NB4 (cell line): ENCODE measurements at regions not wholly inside any gene's neighbourhood (a gene's known extent, or its start where the extent isn't known, plus 50 kb on each side); places are given as distances from the start of the nearest gene placed in this dataset.

Source experiments
- POLR2A ChIP-seq: IDR thresholded peaks from 2 replicates; pipeline ENCODE4 v1.6.1; 2011; ENCODE audit warnings: mild to moderate bottlenecking; ENCODE audit not compliant: insufficient read length; ENCODE audit errors: extremely low read depth
- TF ChIP-seq, protein P1 (sequence below): IDR thresholded peaks from one replicate; pipeline ENCODE4 v1.5.1; 2012; ENCODE audit warnings: low read depth, low read length

DNA sequence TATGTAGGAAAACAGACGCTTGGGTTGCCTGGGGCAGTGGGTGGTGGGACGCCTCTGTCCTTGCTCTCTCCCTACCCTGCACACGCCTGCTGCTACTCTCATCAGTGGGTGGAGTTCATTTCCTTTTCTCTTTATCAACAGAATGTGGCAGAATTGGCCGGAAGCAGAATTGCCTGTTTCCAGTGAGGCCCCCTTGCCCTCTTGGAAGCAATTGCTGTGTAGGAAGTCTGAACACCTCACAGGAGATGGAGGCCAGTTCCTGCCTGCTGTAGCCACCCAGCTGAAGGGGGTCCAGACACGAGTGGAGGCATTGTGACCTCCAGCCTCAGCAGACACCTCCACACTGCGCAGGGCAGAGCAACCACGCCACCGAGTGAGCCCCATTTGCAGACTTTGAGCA is 331.6 kb upstream of the ZNF32 start:
- TF ChIP-seq, protein P1, sequence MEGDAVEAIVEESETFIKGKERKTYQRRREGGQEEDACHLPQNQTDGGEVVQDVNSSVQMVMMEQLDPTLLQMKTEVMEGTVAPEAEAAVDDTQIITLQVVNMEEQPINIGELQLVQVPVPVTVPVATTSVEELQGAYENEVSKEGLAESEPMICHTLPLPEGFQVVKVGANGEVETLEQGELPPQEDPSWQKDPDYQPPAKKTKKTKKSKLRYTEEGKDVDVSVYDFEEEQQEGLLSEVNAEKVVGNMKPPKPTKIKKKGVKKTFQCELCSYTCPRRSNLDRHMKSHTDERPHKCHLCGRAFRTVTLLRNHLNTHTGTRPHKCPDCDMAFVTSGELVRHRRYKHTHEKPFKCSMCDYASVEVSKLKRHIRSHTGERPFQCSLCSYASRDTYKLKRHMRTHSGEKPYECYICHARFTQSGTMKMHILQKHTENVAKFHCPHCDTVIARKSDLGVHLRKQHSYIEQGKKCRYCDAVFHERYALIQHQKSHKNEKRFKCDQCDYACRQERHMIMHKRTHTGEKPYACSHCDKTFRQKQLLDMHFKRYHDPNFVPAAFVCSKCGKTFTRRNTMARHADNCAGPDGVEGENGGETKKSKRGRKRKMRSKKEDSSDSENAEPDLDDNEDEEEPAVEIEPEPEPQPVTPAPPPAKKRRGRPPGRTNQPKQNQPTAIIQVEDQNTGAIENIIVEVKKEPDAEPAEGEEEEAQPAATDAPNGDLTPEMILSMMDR = no peak
- TF ChIP-seq POLR2A = no peak
